ENCODE measurements at regions not wholly inside any gene's neighbourhood (a gene's known extent, or its start where the extent isn't known, plus 50 kb on each side); places are given as distances from the start of the nearest gene placed in this dataset.

GRCh38 chr1:25081496-25081895 is 150.8 kb downstream of the SYF2 start:
- TF ChIP-seq, protein P1, sequence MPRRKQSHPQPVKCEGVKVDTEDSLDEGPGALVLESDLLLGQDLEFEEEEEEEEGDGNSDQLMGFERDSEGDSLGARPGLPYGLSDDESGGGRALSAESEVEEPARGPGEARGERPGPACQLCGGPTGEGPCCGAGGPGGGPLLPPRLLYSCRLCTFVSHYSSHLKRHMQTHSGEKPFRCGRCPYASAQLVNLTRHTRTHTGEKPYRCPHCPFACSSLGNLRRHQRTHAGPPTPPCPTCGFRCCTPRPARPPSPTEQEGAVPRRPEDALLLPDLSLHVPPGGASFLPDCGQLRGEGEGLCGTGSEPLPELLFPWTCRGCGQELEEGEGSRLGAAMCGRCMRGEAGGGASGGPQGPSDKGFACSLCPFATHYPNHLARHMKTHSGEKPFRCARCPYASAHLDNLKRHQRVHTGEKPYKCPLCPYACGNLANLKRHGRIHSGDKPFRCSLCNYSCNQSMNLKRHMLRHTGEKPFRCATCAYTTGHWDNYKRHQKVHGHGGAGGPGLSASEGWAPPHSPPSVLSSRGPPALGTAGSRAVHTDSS (CRISPR knock-in tag; conservative IDR thresholded peaks at IDR 0.05) = no peak
- TF ChIP-seq ZFP36L2 (CRISPR knock-in tag; IDR thresholded peaks at IDR 0.05) (no peak), MZF1 (CRISPR knock-in tag; IDR thresholded peaks at IDR 0.05; ENCODE audit: borderline replicate concordance) (no peak), CTCF (CRISPR knock-in tag; IDR thresholded peaks at IDR 0.05) (no peak), HCFC1 (IDR thresholded peaks at IDR 0.05; ENCODE audit: low read depth, low read length) (no peak), ZFP90 (CRISPR knock-in tag; IDR thresholded peaks at IDR 0.05; ENCODE audit: borderline replicate concordance) (no peak), CBX1 (IDR thresholded peaks at IDR 0.05; ENCODE audit: low read depth) (no peak)

Measured in HepG2 (cell line).